ENCODE measurements at regions not wholly inside any gene's neighbourhood (a gene's known extent, or its start where the extent isn't known, plus 50 kb on each side); places are given as distances from the start of the nearest gene placed in this dataset.

- DNase-seq (ENCODE audit: low spot score) = no peak
Observed at GRCh38 chr3:16809482-16809881, 75.3 kb upstream of the PLCL2 start.

GRCh38 chr3:16809993-16810392, 74.8 kb upstream of the PLCL2 start:
- DNase-seq (ENCODE audit: low spot score) = no peak

- DNase-seq (ENCODE audit: low spot score) = no peak
Observed at GRCh38 chr3:16810593-16811367, 74.0 kb upstream of the PLCL2 start.

- DNase-seq (ENCODE audit: low spot score) = no peak
Observed at GRCh38 chr3:16811950-16812349, 72.8 kb upstream of the PLCL2 start.

- no peak for DNase-seq (ENCODE audit: low spot score)
Observed at GRCh38 chr3:16813336-16813735, 71.4 kb upstream of the PLCL2 start.

GRCh38 chr3:16816048-16816780, 68.5 kb upstream of the PLCL2 start:
- DNase-seq (ENCODE audit: low spot score) = no peak

GRCh38 chr3:16817197-16817596, 67.6 kb upstream of the PLCL2 start:
- DNase-seq (ENCODE audit: low spot score) = no peak

- no peak for DNase-seq (ENCODE audit: low spot score)
Observed at GRCh38 chr3:16818194-16818593, 66.6 kb upstream of the PLCL2 start.

- DNase-seq (ENCODE audit: low spot score) = no peak
Observed at GRCh38 chr3:16818945-16819344, 65.8 kb upstream of the PLCL2 start.

GRCh38 chr3:16820485-16820884, 64.3 kb upstream of the PLCL2 start:
- no peak for DNase-seq (ENCODE audit: low spot score)

GRCh38 chr3:16821053-16821452, 63.7 kb upstream of the PLCL2 start:
- DNase-seq (ENCODE audit: low spot score) = no peak

GRCh38 chr3:16824081-16824696, 60.6 kb upstream of the PLCL2 start:
- DNase-seq (ENCODE audit: low spot score) = no peak

- DNase-seq (ENCODE audit: low spot score) = no peak
Observed at GRCh38 chr3:16825617-16826204, 59.0 kb upstream of the PLCL2 start.

GRCh38 chr3:16828815-16829214, 55.9 kb upstream of the PLCL2 start:
- DNase-seq (ENCODE audit: low spot score) = peak; percentile 59

- no peak for DNase-seq (ENCODE audit: low spot score)
Observed at GRCh38 chr3:16831846-16832245, 52.9 kb upstream of the PLCL2 start.

GRCh38 chr3:16834214-16834613, 50.5 kb upstream of the PLCL2 start:
- peak; percentile 40 for DNase-seq (ENCODE audit: low spot score)

GRCh38 chr3:16834753-16835152, 50.0 kb upstream of the PLCL2 start:
- no peak for DNase-seq (ENCODE audit: low spot score)
